GM12892 (cell line): ENCODE measurements at regions not wholly inside any gene's neighbourhood (a gene's known extent, or its start where the extent isn't known, plus 50 kb on each side); places are given as distances from the start of the nearest gene placed in this dataset.

Experiments used
- POLR2A ChIP-seq: IDR thresholded peaks from 2 replicates; pipeline ENCODE4 v1.6.1; 2011; ENCODE audit warnings: low read depth, low read length, control low read depth
- POLR2AphosphoS5 ChIP-seq: IDR thresholded peaks from 2 replicates; pipeline ENCODE4 v1.6.1; 2011; ENCODE audit warnings: low read depth, low read length, control low read depth
- TAF1 ChIP-seq: IDR thresholded peaks from 2 replicates; pipeline ENCODE4 v1.6.1; 2011; ENCODE audit warnings: low read depth, mild to moderate bottlenecking, control low read depth, low read length, borderline replicate concordance

- TF ChIP-seq POLR2A (no peak), POLR2AphosphoS5 (no peak), TAF1 (no peak)
These were observed 385.1 kb downstream of the CADM1 start for GRCh38 chr11:115119146-115119545.
